ENCODE measurements at regions not wholly inside any gene's neighbourhood (a gene's known extent, or its start where the extent isn't known, plus 50 kb on each side); places are given as distances from the start of the nearest gene placed in this dataset.

DNA sequence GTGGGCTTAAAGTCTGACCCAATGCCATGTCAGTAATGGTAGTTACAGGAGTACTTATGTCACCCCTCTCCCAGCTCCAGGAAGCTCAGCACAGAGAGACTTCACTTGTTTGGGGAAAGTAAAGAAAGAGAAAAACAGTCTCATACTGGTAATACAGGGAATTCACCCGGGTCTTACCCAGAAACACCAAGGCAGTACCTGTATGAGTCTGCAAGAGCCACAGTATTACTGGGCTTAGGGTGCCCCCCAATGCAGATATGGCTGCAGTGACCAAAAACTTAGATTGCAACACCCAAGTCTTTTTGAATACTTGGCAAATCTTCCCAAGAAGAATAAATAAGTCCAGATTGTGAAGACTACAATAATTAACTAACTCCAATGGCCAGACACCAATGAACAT is 622.1 kb downstream of the IGSF11 start:
- DNase-seq (ENCODE audit: low read depth), result no peak

DNA sequence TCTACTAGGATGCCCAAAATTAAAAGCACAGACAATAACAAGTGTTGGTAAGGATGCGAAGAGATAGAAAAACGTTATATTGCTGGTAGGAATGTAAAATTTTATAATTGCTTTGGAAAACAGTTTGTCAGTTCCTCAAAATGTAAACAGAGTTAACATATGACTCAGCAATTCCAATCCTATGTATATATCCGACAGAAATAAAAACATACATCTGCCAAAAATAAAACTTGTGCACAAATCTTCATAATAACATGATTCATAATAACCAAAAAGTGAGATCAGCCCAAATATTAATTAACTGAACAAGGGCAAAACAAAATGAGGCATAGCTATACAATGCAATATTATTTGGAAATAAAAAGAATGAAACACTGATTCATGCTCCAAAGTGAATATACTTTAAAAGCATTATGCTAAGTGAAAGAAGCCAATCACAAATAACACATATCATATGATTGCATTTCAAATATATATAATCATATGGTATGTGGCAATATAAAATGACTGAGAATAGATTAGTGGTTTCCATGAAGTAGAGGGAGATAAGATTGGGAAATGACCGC is 609.3 kb downstream of the IGSF11 start:
- no peak for DNase-seq (ENCODE audit: low read depth)

GRCh38 chr3:118433825-118434224 is 600.8 kb downstream of the IGSF11 start:
- DNase-seq (ENCODE audit: low read depth), result no peak

DNA sequence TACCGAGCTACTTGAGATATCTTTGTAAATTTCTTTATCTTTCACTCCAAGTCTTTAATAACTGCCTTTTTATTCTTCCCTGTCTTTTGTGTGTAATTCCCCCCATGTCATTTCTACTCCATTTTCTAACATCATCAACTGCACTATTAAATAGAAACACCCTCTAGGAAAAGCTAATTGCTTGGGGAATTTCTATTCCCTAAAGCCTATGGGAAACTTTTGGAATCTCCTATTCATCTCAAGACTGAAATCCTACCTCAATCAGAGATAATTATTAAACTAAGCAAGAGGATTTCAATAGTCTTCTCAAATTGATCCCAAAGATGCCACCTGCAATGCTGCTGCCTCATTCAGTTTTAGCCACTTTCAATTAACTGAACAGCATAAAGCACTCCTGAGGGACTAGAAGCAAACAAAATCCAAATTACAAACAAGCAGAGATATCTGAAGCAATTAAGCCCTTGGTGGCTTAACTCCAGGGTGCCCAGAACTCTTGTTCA is 598.7 kb downstream of the IGSF11 start:
- DNase-seq (ENCODE audit: low read depth), result no peak

DNA sequence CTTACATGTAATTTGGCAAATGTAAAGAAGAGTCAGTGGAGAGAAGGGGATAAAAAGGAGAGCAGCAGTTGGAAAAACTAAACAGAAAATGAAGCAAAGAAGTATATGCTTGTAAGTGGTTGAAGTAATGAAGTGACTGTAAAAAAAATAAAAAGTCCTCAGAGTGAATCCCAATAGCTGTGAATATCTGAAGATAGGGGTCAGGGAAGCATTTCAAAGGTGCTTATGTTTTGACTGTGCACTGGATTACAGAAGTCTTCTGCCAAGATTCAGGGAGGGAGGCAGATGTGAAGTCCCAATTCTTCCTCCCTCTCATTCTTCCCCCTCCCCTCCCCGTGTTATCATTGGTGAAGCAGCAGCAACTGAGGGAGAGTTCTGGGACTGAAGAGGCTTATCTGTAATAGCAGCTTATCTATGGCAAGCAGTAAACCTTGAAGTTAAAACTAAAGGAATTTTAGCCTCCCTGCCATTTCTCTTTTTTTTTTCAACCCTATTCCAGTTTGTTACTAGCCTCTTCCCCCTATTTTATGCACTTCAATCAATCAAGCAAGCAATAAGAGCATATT is 597.9 kb downstream of the IGSF11 start:
- DNase-seq (ENCODE audit: low read depth), result no peak

- no peak for DNase-seq (ENCODE audit: low read depth)
Observed at GRCh38 chr3:118445036-118445435, 589.6 kb downstream of the IGSF11 start.

DNA sequence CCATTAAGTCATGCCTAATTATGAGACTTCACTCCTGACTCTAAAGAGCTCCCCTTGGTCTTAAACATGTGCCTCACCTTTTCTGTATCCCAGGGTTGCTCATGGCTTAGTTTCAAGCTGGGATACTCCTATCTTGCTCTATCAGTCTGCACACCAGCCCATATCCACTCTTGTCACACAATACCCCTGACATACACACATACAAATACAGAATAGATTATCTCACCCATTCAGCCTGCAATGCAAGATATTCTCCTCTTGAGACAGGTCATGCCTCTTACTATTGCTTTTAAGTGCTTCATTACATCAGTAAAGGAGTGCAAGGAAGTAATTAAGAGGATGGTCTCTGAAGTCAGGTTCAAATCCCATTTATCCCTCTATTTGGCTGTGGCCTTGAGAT is 587.3 kb downstream of the IGSF11 start:
- DNase-seq (ENCODE audit: low read depth), result no peak

- no peak for DNase-seq (ENCODE audit: low read depth)
Observed at GRCh38 chr3:118466795-118467330, 567.8 kb downstream of the IGSF11 start.

GRCh38 chr3:118468801-118469200 is 565.8 kb downstream of the IGSF11 start:
- DNase-seq (ENCODE audit: low read depth), result no peak

DNA sequence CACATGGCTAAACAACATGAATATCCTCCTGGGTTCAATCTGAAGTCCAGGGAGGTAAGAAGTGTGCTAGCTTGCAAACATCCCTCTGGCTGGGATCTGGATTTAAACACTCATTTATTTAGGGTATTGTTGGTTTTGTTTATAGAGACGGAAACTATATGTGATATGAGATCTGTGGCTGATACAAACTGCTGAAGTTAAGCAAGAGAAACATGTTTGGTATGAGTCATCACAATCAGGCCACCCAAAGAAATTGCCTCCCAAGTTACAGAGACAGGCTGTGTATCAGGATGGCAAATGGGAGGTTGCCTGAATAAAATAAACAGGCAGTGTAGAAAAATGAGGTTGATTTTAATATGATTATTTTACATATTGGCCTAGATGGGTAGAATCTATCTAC is 562.1 kb downstream of the IGSF11 start:
- no peak for DNase-seq (ENCODE audit: low read depth)

- no peak for DNase-seq (ENCODE audit: low read depth)
Observed at GRCh38 chr3:118473343-118473742, 561.3 kb downstream of the IGSF11 start.

DNA sequence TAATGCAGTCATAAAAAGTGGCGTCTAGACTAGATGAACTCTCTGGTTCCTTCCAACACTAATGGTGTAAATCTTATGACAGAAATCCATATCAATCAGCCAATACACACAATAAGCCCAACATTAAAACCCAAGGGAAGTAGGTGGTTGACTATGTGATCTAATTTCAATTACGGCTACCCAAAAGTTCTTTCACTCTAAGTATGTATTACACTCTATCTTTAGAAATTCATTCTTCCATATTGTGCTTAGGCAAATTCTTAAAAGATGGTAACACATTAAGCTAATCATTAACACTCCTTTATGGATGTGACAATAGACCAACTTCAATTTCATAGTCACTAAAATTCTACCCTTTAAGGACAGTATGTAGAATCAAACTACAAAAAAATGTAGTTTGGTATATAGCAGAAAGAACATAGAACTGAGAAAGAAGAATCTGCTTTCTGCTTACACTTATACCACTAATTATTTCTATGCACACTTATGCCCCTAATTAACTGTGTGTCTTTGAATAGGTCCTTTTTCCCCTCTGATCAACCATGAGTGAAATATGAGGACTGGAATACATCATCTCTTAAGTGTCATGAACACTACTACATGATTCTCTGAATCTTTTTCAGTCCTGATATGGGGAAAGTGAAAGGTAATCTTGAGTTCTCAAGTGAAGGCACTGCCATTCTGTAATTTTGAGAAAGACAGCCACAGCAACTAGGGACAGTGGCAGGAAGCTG is 557.6 kb downstream of the IGSF11 start:
- DNase-seq (ENCODE audit: low read depth), result no peak

DNA sequence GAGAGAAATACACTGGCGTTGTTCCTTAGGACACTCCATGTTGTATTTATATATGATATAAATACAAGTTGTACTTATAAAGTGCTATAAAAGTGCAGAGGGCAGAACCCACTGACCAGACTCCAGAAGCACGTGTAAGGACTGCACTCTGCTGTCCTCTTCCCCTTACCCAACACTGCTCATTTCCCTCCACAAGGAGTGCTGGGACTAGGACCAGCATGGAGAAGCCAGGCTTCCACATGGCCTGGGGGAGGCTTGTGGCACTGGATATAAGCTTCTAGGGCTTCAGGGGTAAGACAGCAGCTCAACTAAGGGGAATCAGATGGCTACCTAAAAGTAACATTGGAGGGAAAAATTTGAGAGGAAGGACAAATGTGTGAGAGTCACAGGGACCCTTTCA is 556.9 kb downstream of the IGSF11 start:
- DNase-seq (ENCODE audit: low read depth), result no peak

DNA sequence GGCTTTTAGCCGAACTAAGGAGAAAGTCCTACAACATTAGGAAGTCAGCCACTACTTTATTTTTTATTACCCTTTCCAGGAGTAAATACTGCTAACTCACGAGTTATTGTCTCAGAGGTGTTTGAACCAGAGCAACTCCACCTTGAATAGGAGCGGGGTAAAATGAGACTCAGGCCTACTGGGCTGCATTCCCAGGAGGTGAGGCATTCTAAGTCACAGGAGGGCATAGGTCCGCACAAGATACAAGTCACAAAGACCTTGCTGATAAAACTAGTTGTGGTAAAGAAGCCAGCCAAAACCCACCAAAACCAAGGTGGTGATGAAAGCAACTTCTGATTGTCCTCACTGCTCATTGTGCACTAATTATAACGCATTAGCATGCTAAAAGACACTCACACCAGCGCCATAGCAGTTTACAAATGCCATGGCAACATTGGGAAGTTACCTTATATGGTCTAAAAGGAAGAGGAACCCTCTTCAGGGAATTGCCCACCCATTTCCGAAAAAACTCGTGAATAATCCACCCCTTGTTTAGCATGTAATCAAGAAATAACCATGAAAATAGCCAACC is 555.9 kb downstream of the IGSF11 start:
- DNase-seq (ENCODE audit: low read depth), result no peak

- DNase-seq (ENCODE audit: low read depth), result no peak
Observed at GRCh38 chr3:118479376-118479775, 555.3 kb downstream of the IGSF11 start.

GRCh38 chr3:118480101-118480860 is 554.4 kb downstream of the IGSF11 start:
- DNase-seq (ENCODE audit: low read depth), result no peak

DNA sequence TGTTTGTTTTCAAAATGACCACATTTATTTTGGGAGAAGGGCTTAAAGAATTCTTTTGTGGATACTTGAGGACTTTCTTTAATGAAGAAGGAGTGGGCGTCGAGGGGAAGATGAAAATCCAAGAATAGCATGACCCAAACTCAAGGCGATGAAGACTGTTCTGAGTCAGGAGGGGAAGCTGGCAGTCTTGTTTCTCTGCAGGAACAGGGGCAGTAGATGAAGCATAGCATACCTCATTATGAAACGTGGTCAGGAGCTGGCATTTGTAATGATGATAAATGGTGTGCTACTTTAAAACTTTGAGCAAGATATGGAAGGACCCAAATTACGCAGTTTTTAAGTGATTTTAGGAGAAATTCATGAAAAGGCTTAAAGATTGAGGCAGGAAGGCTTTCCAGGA is 549.0 kb downstream of the IGSF11 start:
- no peak for DNase-seq (ENCODE audit: low read depth)

GRCh38 chr3:118487734-118488133 is 546.9 kb downstream of the IGSF11 start:
- no peak for DNase-seq (ENCODE audit: low read depth)

- no peak for DNase-seq (ENCODE audit: low read depth)
Observed at GRCh38 chr3:118488732-118489131, 545.9 kb downstream of the IGSF11 start.

GRCh38 chr3:118495206-118495605 is 539.4 kb downstream of the IGSF11 start:
- DNase-seq (ENCODE audit: low read depth), result no peak

- no peak for DNase-seq (ENCODE audit: low read depth)
Observed at GRCh38 chr3:118497274-118497673, 537.4 kb downstream of the IGSF11 start.

GRCh38 chr3:118501152-118501551 is 533.5 kb downstream of the IGSF11 start:
- DNase-seq (ENCODE audit: low read depth), result no peak

Measured in forelimb muscle (tissue), 1 donor.